ENCODE measurements at regions not wholly inside any gene's neighbourhood (a gene's known extent, or its start where the extent isn't known, plus 50 kb on each side); places are given as distances from the start of the nearest gene placed in this dataset.
"Not testable (repeated sequence)": the region's sequence is repeated elsewhere in the genome, so short reads cannot be mapped to it uniquely, and the experiment has no call there.

DNA sequence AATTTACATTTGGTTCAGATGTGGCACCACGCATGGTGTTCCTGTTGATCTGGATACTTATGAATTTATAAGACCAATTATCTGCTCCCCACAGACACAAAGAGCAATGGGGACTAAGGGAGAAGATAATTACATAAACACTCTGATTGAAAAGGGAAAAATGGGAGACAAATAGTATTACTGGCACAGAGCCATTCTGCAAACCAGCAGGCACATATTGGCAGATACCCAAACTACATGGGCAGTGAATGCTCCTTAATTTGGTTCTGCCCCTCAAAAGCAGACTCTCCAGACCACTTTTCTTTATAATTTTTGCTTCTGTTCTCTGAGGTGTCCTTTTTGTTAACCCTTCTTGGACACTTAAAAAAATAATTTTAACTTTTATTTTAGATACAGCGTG, 1674.2 kb downstream of the PCDH9 start:
- FAIRE-seq (no peak), DNase-seq (ENCODE audit: insufficient read length, low spot score) (no peak)

DNA sequence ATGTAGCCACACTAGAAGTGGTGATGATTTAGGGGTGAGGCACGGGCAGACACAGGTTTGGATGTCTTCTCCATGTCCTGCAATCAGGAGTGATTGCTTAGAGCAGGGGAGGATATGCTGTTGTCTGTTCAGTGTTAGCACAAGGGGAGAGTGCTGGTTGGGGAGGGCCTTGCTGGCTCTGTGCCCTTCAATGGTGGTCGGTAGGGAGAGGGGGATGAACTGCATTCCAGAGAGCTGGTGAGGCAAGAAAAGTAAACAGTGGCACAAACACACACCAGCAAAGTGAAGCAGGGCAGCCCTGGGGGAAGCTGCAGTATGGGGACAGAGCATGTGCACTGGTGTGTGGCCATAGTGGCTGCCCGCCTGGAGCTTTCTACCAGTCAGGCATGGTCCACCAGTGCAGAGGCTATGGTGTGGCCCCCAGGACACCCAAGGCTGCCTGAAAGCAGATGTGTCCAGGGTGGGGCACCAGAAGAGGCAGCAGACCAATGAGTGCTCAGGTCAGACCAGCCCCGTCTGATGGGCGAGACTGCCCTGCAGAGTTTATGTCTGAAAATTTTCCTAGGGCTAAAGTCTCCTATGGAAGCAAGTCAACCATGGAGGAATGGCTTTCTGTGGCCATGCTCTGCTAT, 1676.9 kb downstream of the PCDH9 start:
- DNase-seq (ENCODE audit: insufficient read length, low spot score), result no peak
- FAIRE-seq, result no peak

GRCh38 chr13:65551208-65551607, 1678.9 kb downstream of the PCDH9 start:
- FAIRE-seq (no peak), DNase-seq (ENCODE audit: insufficient read length, low spot score) (no peak)

GRCh38 chr13:65540175-65540574, 1690.0 kb downstream of the PCDH9 start:
- DNase-seq (ENCODE audit: insufficient read length, low spot score) (no peak), FAIRE-seq (no peak)

- FAIRE-seq (no peak), DNase-seq (ENCODE audit: insufficient read length, low spot score) (no peak)
These were observed 1694.8 kb downstream of the PCDH9 start for GRCh38 chr13:65535370-65535769.

DNA sequence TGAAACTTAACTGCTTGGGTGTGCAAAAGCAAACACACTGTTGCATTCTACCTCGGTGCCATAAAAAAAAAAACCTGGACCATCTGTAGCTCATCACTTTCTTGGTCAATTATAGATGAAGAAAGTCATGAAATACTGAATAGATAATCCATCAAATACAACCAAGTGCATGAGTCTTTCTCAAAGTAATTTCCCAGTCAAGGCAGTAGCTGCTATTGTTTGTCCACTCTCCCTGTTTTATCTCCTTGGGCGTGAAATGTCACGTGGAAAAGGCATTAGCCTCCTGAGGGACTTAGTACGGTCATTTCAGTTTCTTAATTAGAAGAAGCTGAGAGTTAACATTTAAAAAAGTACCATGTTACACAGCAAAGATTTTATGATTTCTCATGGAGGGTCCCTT, 1697.9 kb downstream of the PCDH9 start:
- no peak for FAIRE-seq
- DNase-seq (ENCODE audit: insufficient read length, low spot score), result no peak

DNA sequence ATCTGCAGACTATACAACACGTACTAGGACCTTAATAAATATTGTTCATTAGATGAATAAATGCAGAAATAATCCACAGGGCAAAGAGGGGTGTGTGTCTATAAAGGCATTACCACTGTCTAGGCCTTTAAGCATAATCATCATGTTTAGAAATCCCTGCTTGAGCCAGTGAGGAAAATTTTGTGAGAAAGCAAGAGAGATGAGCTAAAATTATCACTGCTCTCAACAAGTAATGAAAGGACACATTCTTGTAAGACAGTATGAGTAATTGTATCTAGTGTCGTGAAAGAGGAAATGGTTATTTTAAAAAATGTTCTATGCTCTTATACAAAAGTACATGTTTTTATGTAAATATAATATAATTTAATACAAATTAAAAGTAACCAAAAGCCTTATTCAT, 1699.4 kb downstream of the PCDH9 start:
- DNase-seq (ENCODE audit: insufficient read length, low spot score) (no peak), FAIRE-seq (no peak)

DNA sequence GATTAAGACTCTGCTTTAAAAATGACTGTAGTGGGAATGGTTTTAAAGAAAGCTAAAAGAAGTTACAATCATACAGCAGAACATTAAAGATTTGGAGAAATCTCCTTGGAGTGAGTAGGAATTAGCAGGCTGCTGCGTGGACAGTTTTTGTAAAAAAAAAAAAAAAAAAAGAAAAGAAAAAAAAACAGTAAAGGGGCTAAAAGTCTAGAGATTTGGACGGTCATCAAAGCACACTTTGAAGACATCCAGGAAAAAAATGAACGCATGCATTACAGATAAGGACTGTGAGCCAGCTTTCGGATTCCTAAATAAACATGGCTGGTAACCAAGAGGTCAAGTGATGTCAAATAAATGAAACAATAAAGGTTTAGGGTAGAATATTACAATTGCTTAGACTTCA, 1700.6 kb downstream of the PCDH9 start:
- FAIRE-seq (no peak), DNase-seq (ENCODE audit: insufficient read length, low spot score) (no peak)

GRCh38 chr13:65508745-65509144, 1721.4 kb downstream of the PCDH9 start:
- DNase-seq (ENCODE audit: insufficient read length, low spot score) (no peak), FAIRE-seq (no peak)

DNA sequence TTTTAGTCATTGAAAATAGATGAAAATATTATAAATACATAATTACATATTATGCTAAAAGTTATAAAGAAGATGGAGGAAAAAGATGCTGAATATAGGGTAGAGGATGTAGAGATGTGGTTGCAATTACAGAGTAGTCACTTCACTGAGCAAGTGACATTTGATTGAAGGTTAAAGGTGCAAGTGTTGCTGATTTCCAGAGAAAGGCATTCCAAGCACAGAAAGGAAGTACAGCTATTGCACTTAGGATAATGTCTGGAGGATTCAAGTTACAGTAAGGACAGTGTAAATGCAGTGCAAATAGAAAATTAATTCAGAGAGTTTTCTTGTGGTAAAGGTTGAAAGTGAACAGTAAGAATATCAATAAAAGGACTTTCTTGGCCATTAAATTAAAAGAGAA, 1721.8 kb downstream of the PCDH9 start:
- DNase-seq (ENCODE audit: insufficient read length, low spot score) (no peak), FAIRE-seq (no peak)

- FAIRE-seq (no peak), DNase-seq (ENCODE audit: insufficient read length, low spot score) (no peak)
These were observed 1724.2 kb downstream of the PCDH9 start for GRCh38 chr13:65505941-65506340.

- FAIRE-seq (no peak), DNase-seq (ENCODE audit: insufficient read length, low spot score) (no peak)
These were observed 1725.9 kb downstream of the PCDH9 start for GRCh38 chr13:65504213-65504612.

- DNase-seq (ENCODE audit: insufficient read length, low spot score), result no peak
- FAIRE-seq, result no peak
These were observed 1729.7 kb downstream of the PCDH9 start for GRCh38 chr13:65500481-65500880.

- DNase-seq (ENCODE audit: insufficient read length, low spot score), result no peak
- no peak for FAIRE-seq
These were observed 1730.9 kb downstream of the PCDH9 start for GRCh38 chr13:65499256-65499655.

DNA sequence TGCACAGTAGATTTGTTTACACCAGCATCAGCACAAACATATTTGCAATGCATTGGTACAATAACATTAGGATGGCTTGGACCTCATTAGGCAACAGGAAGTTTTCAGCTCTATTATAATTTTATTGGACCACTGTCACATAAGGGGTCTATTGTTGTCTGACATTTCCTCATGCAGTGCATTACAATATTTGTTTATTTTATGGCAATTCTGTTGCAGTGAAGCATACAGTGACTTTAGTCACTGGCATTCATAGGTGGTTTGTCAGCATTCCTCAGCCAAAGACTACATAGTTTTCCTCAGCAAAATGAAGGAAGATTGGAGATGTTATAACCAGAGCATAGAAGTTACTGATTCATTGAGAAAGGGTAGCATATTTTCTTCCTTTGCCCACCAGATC, 1732.9 kb downstream of the PCDH9 start:
- DNase-seq (ENCODE audit: insufficient read length, low spot score) (peak; percentile 0), FAIRE-seq (no peak)

DNA sequence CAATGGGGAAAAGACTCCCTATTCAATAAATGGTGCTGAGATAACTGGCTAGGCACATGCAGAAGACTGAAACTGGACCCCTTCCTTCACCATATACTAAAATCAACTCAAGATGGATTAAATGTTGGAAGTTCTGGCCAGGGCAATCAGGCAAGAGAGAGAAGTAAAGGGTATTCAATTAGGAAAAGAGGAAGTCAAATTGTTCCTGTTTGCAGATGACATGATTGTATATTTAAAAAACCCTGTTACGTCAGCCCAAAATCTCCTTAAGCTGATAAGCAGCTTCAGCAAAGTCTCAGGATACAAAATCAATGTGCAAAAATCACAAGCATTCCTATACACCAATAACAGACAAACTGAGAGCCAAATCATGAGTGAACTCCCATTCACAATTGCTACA, 1739.4 kb downstream of the PCDH9 start:
- not testable (repeated sequence) for FAIRE-seq; DNase-seq (ENCODE audit: insufficient read length, low spot score)

DNA sequence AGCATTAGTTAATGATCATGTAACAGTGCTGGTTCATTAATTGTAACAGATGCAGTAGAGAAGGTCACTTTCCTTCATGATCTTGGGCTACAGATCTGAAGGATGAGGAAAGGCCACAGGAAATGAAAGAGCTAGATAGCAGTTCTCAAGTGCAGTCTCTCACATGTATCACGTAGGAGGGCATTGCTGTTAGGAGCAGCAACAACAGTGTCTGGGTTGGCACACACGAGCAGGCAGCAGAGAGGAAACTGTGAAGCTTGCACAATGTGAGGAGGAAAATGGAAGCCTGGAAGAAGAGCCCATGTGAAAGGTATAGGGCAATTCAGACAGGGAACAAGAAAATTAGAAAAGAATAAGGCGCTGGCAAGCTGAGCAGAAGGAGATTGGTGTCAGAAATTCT, 1741.5 kb downstream of the PCDH9 start:
- FAIRE-seq, result no peak

GRCh38 chr13:65479692-65480091, 1750.4 kb downstream of the PCDH9 start:
- FAIRE-seq, result no peak
- no peak for DNase-seq (ENCODE audit: insufficient read length, low spot score)

More for the DNA sequence above, 1741.5 kb downstream of the PCDH9 start:
- DNase-seq (ENCODE audit: insufficient read length, low spot score), result no peak

- DNase-seq (ENCODE audit: insufficient read length, low spot score) (no peak), FAIRE-seq (no peak)
These were observed 1756.9 kb downstream of the PCDH9 start for GRCh38 chr13:65473196-65473595.

DNA sequence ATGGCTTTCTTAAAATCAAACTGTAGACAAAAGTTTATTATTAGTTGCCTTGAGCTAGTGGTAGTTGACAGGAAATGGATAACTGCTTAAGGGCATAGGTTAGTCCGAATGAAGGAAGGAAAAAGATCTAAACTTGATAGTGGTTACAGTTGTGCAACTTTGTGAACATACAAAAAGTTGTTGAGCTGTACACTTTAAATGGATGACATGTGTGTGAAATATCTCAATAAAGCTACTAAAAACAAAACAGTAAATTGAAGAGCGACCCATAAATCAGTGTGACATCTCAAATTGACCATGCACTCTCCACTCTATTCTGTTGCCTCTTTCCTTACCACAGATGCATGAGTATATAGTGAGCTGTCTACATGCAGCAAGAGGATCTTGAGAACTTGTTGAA, 1757.8 kb downstream of the PCDH9 start:
- DNase-seq (ENCODE audit: insufficient read length, low spot score), result no peak
- FAIRE-seq, result no peak

DNA sequence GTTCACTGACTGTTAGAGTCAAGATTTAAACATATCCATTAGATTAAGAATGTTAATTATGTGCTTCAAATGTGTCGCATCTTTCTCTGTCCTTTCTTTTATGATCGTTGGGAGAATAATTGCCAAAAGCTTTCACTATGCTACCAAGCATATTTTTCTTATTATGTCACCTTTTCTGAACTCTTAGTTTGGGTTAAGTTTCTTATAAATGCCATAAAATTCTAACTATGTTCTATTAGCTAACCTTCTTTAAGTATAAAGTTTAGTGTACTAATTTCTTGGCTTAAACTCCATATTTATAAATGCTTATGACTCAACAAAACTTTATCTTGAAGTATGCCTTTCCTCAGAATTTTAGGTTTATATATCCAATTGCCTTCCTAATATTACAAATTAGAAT, 1759.4 kb downstream of the PCDH9 start:
- DNase-seq (ENCODE audit: insufficient read length, low spot score) (no peak), FAIRE-seq (no peak)

GRCh38 chr13:65468628-65469027, 1761.5 kb downstream of the PCDH9 start:
- FAIRE-seq (no peak), DNase-seq (ENCODE audit: insufficient read length, low spot score) (no peak)

- DNase-seq (ENCODE audit: insufficient read length, low spot score), result no peak
- no peak for FAIRE-seq
These were observed 1768.5 kb downstream of the PCDH9 start for GRCh38 chr13:65461590-65461989.

Data from HTR-8/SVneo (cell line).